Heart left ventricle (tissue), 13 donors: ENCODE measurements at regions not wholly inside any gene's neighbourhood (a gene's known extent, or its start where the extent isn't known, plus 50 kb on each side); places are given as distances from the start of the nearest gene placed in this dataset.

Source experiments
- CTCF ChIP-seq, 12 donors: fragments of 200-600 bp; sonication (generic) in 4 of 12; IDR thresholded peaks; one replicate each; pipeline versions ENCODE4 v1.5.0 to v1.8.0; 2018 to 2022; ENCODE audit warnings: antibody characterized with exemption in 12 of 12, mild to moderate bottlenecking in 5 of 12
- POLR2A ChIP-seq, 2 donors: fragments of 450-650 bp; IDR thresholded peaks; one replicate each; pipeline ENCODE4 v1.6.1; 2017; ENCODE audit warnings: antibody characterized with exemption in 2 of 2, mild to moderate bottlenecking in 2 of 2, moderate library complexity in 2 of 2
- donor health status: ischemic (EF 13 %, LVEDD 7.1; RV severe dilation, severe dysfunction).
- donor health status: DM: no; HTN: yes; CAD: no.
- donor health status: DM: no; HTN: no; CAD: no.
- donor health status: ischemic (EF 25% LVEDD 6.9; RV normal size, moderate dysfunction).
- donor health status: ischemic (EF 25% LVEDD 5.7; RV mildly dilated, moderate dysfunction).
- donor health status: ischemic (EF 35%, LVEDD 5.7; RV mildly dilated, moderate dysfunction).
- donor health status: nonischemic (EF 11% LVEDD 7.7; RV severe dilation, severe dysfunction).
- donor health status: DM: yes; HTN: yes; CAD: no.
- donor health status: PGD.
- donor health status: ischemic (EF 29% LVEDD 5.4; RV normal size, mild dysfunction).
- donor health status: nonischemic (EF 23%, LVEDD 6.1; RV moderate dilation, normal function).

GRCh38 chr14:38056270-38056669 is 151.4 kb upstream of the SSTR1 start:
- TF ChIP-seq CTCF (IDR thresholded peaks at IDR 0.05), result no peak
- no peak for TF ChIP-seq POLR2A (IDR thresholded peaks at IDR 0.05)
